Adrenal gland (tissue), 5 donors: ENCODE measurements at regions not wholly inside any gene's neighbourhood (a gene's known extent, or its start where the extent isn't known, plus 50 kb on each side); places are given as distances from the start of the nearest gene placed in this dataset.

Experiments
- CTCF ChIP-seq, 6 experiments: fragments of 450-650 bp in 4 of 6; fragments of 200-600 bp in 2 of 6; sonication (generic) in 1 of 6; IDR thresholded peaks; 1 replicate in 5 of 6; 2 replicates in 1 of 6; pipeline versions ENCODE4 v1.5.1 to v1.8.0; 2016 to 2021; ENCODE audit warnings: antibody characterized with exemption in 6 of 6, mild to moderate bottlenecking in 2 of 6, moderate library complexity in 1 of 6
- POLR2A ChIP-seq, 2 donors: fragments of 450-650 bp; IDR thresholded peaks; one replicate each; pipeline ENCODE4 v1.6.1; 2017; ENCODE audit warnings: antibody characterized with exemption in 2 of 2, mild to moderate bottlenecking in 2 of 2, moderate library complexity in 1 of 2
- donor health status: DM: no; HTN: no; CAD: no.

GRCh38 chr5:3201941-3202340 lies 393.7 kb upstream of the IRX1 start:
- no peak for TF ChIP-seq POLR2A (IDR thresholded peaks at IDR 0.05)
- no peak for TF ChIP-seq CTCF (IDR thresholded peaks at IDR 0.05)
